Progenitor cell of endocrine pancreas (in vitro differentiated cells): ENCODE measurements at regions not wholly inside any gene's neighbourhood (a gene's known extent, or its start where the extent isn't known, plus 50 kb on each side); places are given as distances from the start of the nearest gene placed in this dataset.

Experiments used
- DNase-seq: peaks from one replicate; pipeline ENCODE4 v3.0.0; 2021; ENCODE audit warnings: low spot score; ENCODE audit not compliant: unreplicated experiment
- H3K27ac Mint-ChIP-seq: 2 replicates; pipeline ENCODE4 v1.8.0; 2021; ENCODE audit warnings: mild to moderate bottlenecking, moderate library complexity, mixed read lengths
- H3K27me3 Mint-ChIP-seq: 2 replicates; pipeline ENCODE4 v1.8.0; 2021; ENCODE audit warnings: mixed read lengths
- H3K36me3 Mint-ChIP-seq: 2 replicates; pipeline ENCODE4 v1.8.0; 2022; ENCODE audit warnings: mixed read lengths; ENCODE audit not compliant: insufficient read depth
- H3K4me1 Mint-ChIP-seq: 2 replicates; pipeline ENCODE4 v1.8.0; 2021; ENCODE audit warnings: low read depth, mixed read lengths
- H3K4me3 Mint-ChIP-seq: 2 replicates; pipeline ENCODE4 v1.8.0; 2021; ENCODE audit warnings: low read depth, mild to moderate bottlenecking, moderate library complexity, mixed read lengths
- H3K9me3 Mint-ChIP-seq: 2 replicates; pipeline ENCODE4 v1.8.0; 2021; ENCODE audit warnings: low read depth, mixed read lengths
- TF ChIP-seq, protein P1 (sequence below): fragments of 200-600 bp; sonication (generic); IDR thresholded peaks from one replicate; pipeline ENCODE4 v1.5.0; 2021; ENCODE audit warnings: antibody characterized with exemption, mild to moderate bottlenecking; ENCODE audit not compliant: unreplicated experiment

DNA sequence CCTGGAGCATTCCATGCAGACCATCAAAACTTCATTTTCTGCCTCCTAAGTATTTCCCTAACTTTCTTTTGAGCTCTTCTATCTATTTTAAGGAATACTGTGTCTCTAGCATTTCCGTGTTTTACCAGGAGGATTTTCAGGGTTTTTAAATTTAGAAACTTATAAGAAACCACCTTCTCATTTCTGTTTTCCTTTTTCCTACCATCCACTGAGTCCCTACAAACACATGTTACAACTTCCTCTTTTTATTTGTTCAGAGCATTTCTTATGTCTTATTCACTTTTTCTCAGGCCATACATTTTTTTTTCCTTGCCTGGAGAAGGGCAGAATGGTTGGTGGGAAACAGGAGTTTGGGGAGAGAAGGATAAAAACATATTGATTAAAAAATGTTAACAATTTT is 130.0 kb upstream of the BMP5 start:
- TF ChIP-seq, protein P1, sequence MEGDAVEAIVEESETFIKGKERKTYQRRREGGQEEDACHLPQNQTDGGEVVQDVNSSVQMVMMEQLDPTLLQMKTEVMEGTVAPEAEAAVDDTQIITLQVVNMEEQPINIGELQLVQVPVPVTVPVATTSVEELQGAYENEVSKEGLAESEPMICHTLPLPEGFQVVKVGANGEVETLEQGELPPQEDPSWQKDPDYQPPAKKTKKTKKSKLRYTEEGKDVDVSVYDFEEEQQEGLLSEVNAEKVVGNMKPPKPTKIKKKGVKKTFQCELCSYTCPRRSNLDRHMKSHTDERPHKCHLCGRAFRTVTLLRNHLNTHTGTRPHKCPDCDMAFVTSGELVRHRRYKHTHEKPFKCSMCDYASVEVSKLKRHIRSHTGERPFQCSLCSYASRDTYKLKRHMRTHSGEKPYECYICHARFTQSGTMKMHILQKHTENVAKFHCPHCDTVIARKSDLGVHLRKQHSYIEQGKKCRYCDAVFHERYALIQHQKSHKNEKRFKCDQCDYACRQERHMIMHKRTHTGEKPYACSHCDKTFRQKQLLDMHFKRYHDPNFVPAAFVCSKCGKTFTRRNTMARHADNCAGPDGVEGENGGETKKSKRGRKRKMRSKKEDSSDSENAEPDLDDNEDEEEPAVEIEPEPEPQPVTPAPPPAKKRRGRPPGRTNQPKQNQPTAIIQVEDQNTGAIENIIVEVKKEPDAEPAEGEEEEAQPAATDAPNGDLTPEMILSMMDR = no peak
- no peak overlapping the region for H3K27ac Mint-ChIP-seq
- no peaks in the 10 kb centered on the region for H3K9me3 Mint-ChIP-seq
- no peak for DNase-seq
- H3K36me3 Mint-ChIP-seq = no peaks in the 10 kb centered on the region
- H3K27me3 Mint-ChIP-seq = no peaks in the 10 kb centered on the region
- no peak overlapping the region for H3K4me3 Mint-ChIP-seq
- no peaks in the 10 kb centered on the region for H3K4me1 Mint-ChIP-seq

DNA sequence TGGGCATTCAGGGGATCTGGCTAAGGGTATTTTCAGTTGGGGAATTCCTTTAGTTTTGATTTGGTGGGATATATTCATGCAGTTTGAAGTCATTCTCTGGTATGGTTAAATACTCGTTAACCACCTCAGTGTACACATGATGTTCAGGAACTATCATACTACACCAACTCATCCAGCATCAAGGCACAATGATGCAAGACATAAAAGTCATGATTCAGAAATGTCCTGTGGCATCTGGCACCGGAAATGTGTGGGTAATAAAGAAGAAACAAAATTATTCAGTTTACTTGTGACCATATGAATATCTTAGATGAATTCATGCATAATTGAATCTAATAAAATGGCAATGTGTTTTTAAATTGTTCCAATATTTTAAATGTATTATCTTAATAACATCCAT is 129.0 kb upstream of the BMP5 start:
- H3K36me3 Mint-ChIP-seq = no peaks in the 10 kb centered on the region
- H3K27me3 Mint-ChIP-seq = no peaks in the 10 kb centered on the region
- no peaks in the 10 kb centered on the region for H3K4me1 Mint-ChIP-seq
- H3K4me3 Mint-ChIP-seq = no peak overlapping the region
- H3K9me3 Mint-ChIP-seq = no peaks in the 10 kb centered on the region
- TF ChIP-seq, protein P1 = no peak
- DNase-seq = no peak
- no peak overlapping the region for H3K27ac Mint-ChIP-seq

DNA sequence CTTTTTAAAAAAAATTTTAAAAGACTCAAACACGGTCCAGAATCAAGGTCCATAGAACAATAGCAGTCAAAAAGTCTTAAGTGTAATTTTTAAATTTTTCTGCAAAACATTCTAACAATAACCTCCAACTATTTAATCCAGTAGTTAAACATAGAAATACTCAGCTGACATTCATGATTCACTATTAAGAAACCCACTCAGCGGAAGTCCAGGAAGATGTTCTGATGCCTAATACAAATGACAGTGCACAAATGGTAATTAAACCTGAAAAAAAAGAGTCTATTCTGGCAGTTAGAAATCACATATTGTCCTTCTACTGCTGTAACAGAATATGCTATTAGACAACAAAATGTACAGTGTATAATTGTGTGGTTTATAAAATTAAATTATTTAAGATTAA is 128.2 kb upstream of the BMP5 start:
- TF ChIP-seq, protein P1 = no peak
- Mint-ChIP-seq H3K27me3 (no peaks in the 10 kb centered on the region), H3K4me3 (no peak overlapping the region), H3K4me1 (no peaks in the 10 kb centered on the region), H3K36me3 (no peaks in the 10 kb centered on the region), H3K27ac (no peak overlapping the region), H3K9me3 (no peaks in the 10 kb centered on the region)
- no peak for DNase-seq

DNA sequence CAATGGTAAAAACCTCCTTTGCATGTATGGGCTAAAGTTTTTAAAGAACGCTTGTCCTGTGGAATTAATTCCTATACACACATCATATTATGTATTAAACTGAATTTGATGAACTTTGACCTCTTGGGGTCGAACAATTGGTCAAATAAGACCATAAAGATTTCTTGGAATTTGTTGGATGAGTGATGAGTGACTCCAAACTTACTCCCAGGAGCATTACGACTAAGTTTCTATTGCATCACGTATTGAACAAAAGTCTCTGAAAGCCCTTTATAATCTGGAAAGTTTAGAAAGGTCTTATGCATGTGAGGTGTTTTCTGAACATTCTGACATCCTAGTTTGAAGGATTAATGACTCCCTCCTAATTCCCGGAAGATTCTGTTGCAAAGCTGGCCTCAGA is 126.9 kb upstream of the BMP5 start:
- Mint-ChIP-seq H3K9me3 (no peaks in the 10 kb centered on the region), H3K27ac (no peak overlapping the region), H3K4me3 (no peak overlapping the region), H3K36me3 (no peaks in the 10 kb centered on the region), H3K27me3 (no peaks in the 10 kb centered on the region), H3K4me1 (no peaks in the 10 kb centered on the region)
- TF ChIP-seq, protein P1 = no peak
- no peak for DNase-seq

DNA sequence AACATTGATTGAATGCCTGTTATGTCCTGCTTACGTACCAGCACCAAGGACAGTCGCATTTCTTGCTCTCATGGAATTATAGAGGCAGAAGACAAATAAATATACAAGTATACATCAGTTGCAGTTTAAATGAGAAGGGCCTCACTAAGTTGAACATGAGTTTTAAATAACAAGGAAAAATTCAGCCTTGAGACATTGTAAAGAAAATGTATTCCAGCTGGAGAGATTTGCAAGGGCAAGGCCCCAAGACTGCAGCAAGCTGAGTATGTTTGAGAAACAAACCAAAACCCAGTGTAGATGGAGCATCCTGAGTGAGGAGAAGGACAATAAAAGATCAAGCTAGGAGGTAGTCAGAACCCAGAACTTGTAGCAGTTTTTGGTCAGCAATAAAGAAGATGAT is 123.2 kb upstream of the BMP5 start:
- TF ChIP-seq, protein P1 = no peak
- peaks cover 7% of the 10 kb centered on the region for H3K9me3 Mint-ChIP-seq

More for the DNA sequence above, 123.2 kb upstream of the BMP5 start:
- no peaks in the 10 kb centered on the region for H3K4me1 Mint-ChIP-seq
- no peaks in the 10 kb centered on the region for H3K27me3 Mint-ChIP-seq
- H3K4me3 Mint-ChIP-seq = no peak overlapping the region
- no peak for DNase-seq
- no peak overlapping the region for H3K27ac Mint-ChIP-seq
- peaks cover 3% of the 10 kb centered on the region for H3K36me3 Mint-ChIP-seq
